ENCODE measurements at regions not wholly inside any gene's neighbourhood (a gene's known extent, or its start where the extent isn't known, plus 50 kb on each side); places are given as distances from the start of the nearest gene placed in this dataset.
"Not testable (repeated sequence)": the region's sequence is repeated elsewhere in the genome, so short reads cannot be mapped to it uniquely, and the experiment has no call there.

DNA sequence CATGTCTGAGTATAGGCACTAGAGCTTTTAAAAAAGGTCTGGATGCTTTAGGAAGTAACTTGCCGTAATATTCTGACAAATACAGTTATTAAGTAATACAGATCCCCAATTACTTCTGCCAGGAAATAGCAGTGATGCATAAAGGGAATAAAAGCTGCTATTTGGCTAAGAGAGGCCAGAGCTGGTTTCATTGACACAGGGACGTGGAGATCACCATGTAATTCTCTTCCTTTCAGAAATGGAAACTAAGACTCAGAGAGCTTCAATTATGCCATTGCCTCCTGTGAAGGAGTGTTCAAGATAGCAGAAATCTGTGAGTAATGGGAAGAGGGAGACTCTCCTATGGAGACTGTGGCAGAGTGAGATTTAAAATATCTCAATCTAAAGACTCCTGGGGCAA, 238.1 kb downstream of the SLITRK2 start:
- Histone ChIP-seq H3K36me3 (ENCODE audit: insufficient read depth, insufficient read length, low read length) (no peaks in the 10 kb centered on the region), H3K4me1 (ENCODE audit: insufficient read depth, insufficient read length) (no peaks in the 10 kb centered on the region), H3K9me3 (ENCODE audit: insufficient read depth, low read length) (no peaks in the 10 kb centered on the region), H3K4me3 (ENCODE audit: insufficient read length, low read depth) (no peak overlapping the region), H3K9ac (ENCODE audit: insufficient read length, low read depth) (no peak overlapping the region), H3K27me3 (ENCODE audit: insufficient read depth, insufficient read length) (no peaks in the 10 kb centered on the region)
- TF ChIP-seq YY1 (IDR thresholded peaks at IDR 0.05; ENCODE audit: insufficient read depth, insufficient read length), result no peak
- no peak for TF ChIP-seq ZNF274 (IDR thresholded peaks at IDR 0.05; ENCODE audit: low read depth, low read length)
- no peak for TF ChIP-seq SUZ12 (IDR thresholded peaks at IDR 0.05; ENCODE audit: extremely low read depth, insufficient read depth, insufficient read length)
- DNase-seq (ENCODE audit: low read depth, low spot score), result no peak

GRCh38 chrX:146056511-146057081, 239.0 kb downstream of the SLITRK2 start:
- H3K4me3 ChIP-seq (ENCODE audit: insufficient read length, low read depth), result no peak overlapping the region
- TF ChIP-seq SUZ12 (IDR thresholded peaks at IDR 0.05; ENCODE audit: extremely low read depth, insufficient read depth, insufficient read length) (no peak), ZNF274 (IDR thresholded peaks at IDR 0.05; ENCODE audit: low read depth, low read length) (no peak), YY1 (IDR thresholded peaks at IDR 0.05; ENCODE audit: insufficient read depth, insufficient read length) (no peak)
- H3K9ac ChIP-seq (ENCODE audit: insufficient read length, low read depth), result no peak overlapping the region
- H3K36me3 ChIP-seq (ENCODE audit: insufficient read depth, insufficient read length, low read length), result no peaks in the 10 kb centered on the region
- DNase-seq (ENCODE audit: low read depth, low spot score), result no peak
- no peaks in the 10 kb centered on the region for H3K9me3 ChIP-seq (ENCODE audit: insufficient read depth, low read length)
- H3K27me3 ChIP-seq (ENCODE audit: insufficient read depth, insufficient read length), result no peaks in the 10 kb centered on the region
- H3K4me1 ChIP-seq (ENCODE audit: insufficient read depth, insufficient read length), result no peaks in the 10 kb centered on the region

DNA sequence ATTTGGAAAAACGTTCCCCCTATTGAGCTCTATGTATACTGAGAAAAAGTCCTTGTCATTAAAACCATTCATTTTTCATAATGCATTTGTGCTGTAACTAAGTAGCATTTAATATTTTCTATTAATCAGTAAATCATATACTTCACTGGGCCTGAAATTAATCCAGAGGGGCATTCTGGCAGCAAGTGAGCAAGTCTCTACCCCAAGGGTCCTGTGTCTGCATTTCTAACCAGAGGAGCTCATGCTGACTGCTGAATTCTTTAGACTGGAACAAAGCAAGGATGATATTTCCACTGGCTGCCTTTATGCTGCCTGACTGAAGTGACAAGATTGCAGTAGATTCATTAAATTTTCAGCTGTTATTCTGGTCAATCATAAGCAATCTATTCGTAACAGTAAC, 246.5 kb downstream of the SLITRK2 start:
- no peak overlapping the region for H3K9ac ChIP-seq (ENCODE audit: insufficient read length, low read depth)
- no peaks in the 10 kb centered on the region for H3K27me3 ChIP-seq (ENCODE audit: insufficient read depth, insufficient read length)
- no peaks in the 10 kb centered on the region for H3K4me1 ChIP-seq (ENCODE audit: insufficient read depth, insufficient read length)
- H3K4me3 ChIP-seq (ENCODE audit: insufficient read length, low read depth), result no peak overlapping the region
- TF ChIP-seq SUZ12 (IDR thresholded peaks at IDR 0.05; ENCODE audit: extremely low read depth, insufficient read depth, insufficient read length) (no peak), ZNF274 (IDR thresholded peaks at IDR 0.05; ENCODE audit: low read depth, low read length) (no peak), YY1 (IDR thresholded peaks at IDR 0.05; ENCODE audit: insufficient read depth, insufficient read length) (no peak)
- no peak for DNase-seq (ENCODE audit: low read depth, low spot score)
- no peaks in the 10 kb centered on the region for H3K9me3 ChIP-seq (ENCODE audit: insufficient read depth, low read length)
- no peaks in the 10 kb centered on the region for H3K36me3 ChIP-seq (ENCODE audit: insufficient read depth, insufficient read length, low read length)

DNA sequence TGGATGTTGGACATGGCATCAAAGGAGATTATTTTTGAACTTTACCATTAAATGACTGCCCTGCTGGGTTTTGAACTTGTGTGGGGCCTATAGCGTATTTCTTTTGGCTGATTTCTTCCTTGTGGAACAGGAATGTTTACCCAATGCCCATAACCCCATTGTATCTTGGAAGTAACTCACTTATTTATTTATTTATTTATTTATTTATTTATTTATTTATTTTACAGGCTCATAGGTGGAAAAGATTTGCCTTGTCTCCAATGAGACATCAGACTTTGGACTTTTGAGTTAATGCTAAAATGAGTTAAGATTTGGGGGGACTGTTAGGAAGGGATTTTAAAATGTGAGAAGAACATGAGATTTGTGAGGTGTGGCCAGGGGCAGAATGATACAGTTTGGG, 273.1 kb downstream of the SLITRK2 start:
- Histone ChIP-seq H3K4me3 (ENCODE audit: insufficient read length, low read depth) (no peak overlapping the region), H3K9ac (ENCODE audit: insufficient read length, low read depth) (no peak overlapping the region), H3K4me1 (ENCODE audit: insufficient read depth, insufficient read length) (no peaks in the 10 kb centered on the region), H3K36me3 (ENCODE audit: insufficient read depth, insufficient read length, low read length) (no peaks in the 10 kb centered on the region), H3K9me3 (ENCODE audit: insufficient read depth, low read length) (no peaks in the 10 kb centered on the region; the same call in 1 of the 2 replicates), H3K27me3 (ENCODE audit: insufficient read depth, insufficient read length) (no peaks in the 10 kb centered on the region)
- TF ChIP-seq ZNF274 (IDR thresholded peaks at IDR 0.05; ENCODE audit: low read depth, low read length), result no peak
- no peak for DNase-seq (ENCODE audit: low read depth, low spot score)

- Histone ChIP-seq H3K9ac (ENCODE audit: insufficient read length, low read depth) (no peak overlapping the region), H3K9me3 (ENCODE audit: insufficient read depth, low read length) (no peaks in the 10 kb centered on the region), H3K27me3 (ENCODE audit: insufficient read depth, insufficient read length) (no peaks in the 10 kb centered on the region), H3K4me1 (ENCODE audit: insufficient read depth, insufficient read length) (no peaks in the 10 kb centered on the region), H3K36me3 (ENCODE audit: insufficient read depth, insufficient read length, low read length) (no peaks in the 10 kb centered on the region), H3K4me3 (ENCODE audit: insufficient read length, low read depth) (no peak overlapping the region)
- DNase-seq (ENCODE audit: low read depth, low spot score), result no peak
- no peak for TF ChIP-seq YY1 (IDR thresholded peaks at IDR 0.05; ENCODE audit: insufficient read depth, insufficient read length)
- TF ChIP-seq SUZ12 (IDR thresholded peaks at IDR 0.05; ENCODE audit: extremely low read depth, insufficient read depth, insufficient read length), result no peak
- TF ChIP-seq ZNF274 (IDR thresholded peaks at IDR 0.05; ENCODE audit: low read depth, low read length), result no peak
Observed at GRCh38 chrX:146109362-146109761, 291.7 kb downstream of the SLITRK2 start.

- DNase-seq (ENCODE audit: low read depth, low spot score); H3K27me3 ChIP-seq (ENCODE audit: insufficient read depth, insufficient read length); H3K4me1 ChIP-seq (ENCODE audit: insufficient read depth, insufficient read length); H3K36me3 ChIP-seq (ENCODE audit: insufficient read depth, insufficient read length, low read length); H3K4me3 ChIP-seq (ENCODE audit: insufficient read length, low read depth); H3K9me3 ChIP-seq (ENCODE audit: insufficient read depth, low read length); H3K9ac ChIP-seq (ENCODE audit: insufficient read length, low read depth): not testable (repeated sequence)
Observed at GRCh38 chrX:146119074-146119473, 301.4 kb downstream of the SLITRK2 start.

- Histone ChIP-seq H3K4me3 (ENCODE audit: insufficient read length, low read depth) (no peak overlapping the region), H3K9ac (ENCODE audit: insufficient read length, low read depth) (no peak overlapping the region), H3K36me3 (ENCODE audit: insufficient read depth, insufficient read length, low read length) (no peaks in the 10 kb centered on the region), H3K4me1 (ENCODE audit: insufficient read depth, insufficient read length) (no peaks in the 10 kb centered on the region), H3K9me3 (ENCODE audit: insufficient read depth, low read length) (no peaks in the 10 kb centered on the region), H3K27me3 (ENCODE audit: insufficient read depth, insufficient read length) (no peaks in the 10 kb centered on the region)
- no peak for TF ChIP-seq ZNF274 (IDR thresholded peaks at IDR 0.05; ENCODE audit: low read depth, low read length)
- no peak for TF ChIP-seq YY1 (IDR thresholded peaks at IDR 0.05; ENCODE audit: insufficient read depth, insufficient read length)
- no peak for TF ChIP-seq SUZ12 (IDR thresholded peaks at IDR 0.05; ENCODE audit: extremely low read depth, insufficient read depth, insufficient read length)
- DNase-seq (ENCODE audit: low read depth, low spot score), result no peak
Observed at GRCh38 chrX:146127617-146128016, 310.0 kb downstream of the SLITRK2 start.

- Histone ChIP-seq H3K4me1 (ENCODE audit: insufficient read depth, insufficient read length) (no peaks in the 10 kb centered on the region), H3K27me3 (ENCODE audit: insufficient read depth, insufficient read length) (no peaks in the 10 kb centered on the region), H3K9me3 (ENCODE audit: insufficient read depth, low read length) (no peaks in the 10 kb centered on the region), H3K36me3 (ENCODE audit: insufficient read depth, insufficient read length, low read length) (no peaks in the 10 kb centered on the region), H3K4me3 (ENCODE audit: insufficient read length, low read depth) (no peak overlapping the region), H3K9ac (ENCODE audit: insufficient read length, low read depth) (no peak overlapping the region)
- TF ChIP-seq YY1 (IDR thresholded peaks at IDR 0.05; ENCODE audit: insufficient read depth, insufficient read length) (no peak), ZNF274 (IDR thresholded peaks at IDR 0.05; ENCODE audit: low read depth, low read length) (no peak), SUZ12 (IDR thresholded peaks at IDR 0.05; ENCODE audit: extremely low read depth, insufficient read depth, insufficient read length) (no peak)
- DNase-seq (ENCODE audit: low read depth, low spot score), result no peak
Observed at GRCh38 chrX:146141221-146141620, 323.6 kb downstream of the SLITRK2 start.
